GM19395 (cell line): ENCODE measurements at regions not wholly inside any gene's neighbourhood (a gene's known extent, or its start where the extent isn't known, plus 50 kb on each side); places are given as distances from the start of the nearest gene placed in this dataset.

ENCODE experiments used
- ATAC-seq: cut with Tn5 transposase; IDR thresholded peaks from one replicate; pipeline ENCODE4 v1.9.1; 2021; ENCODE audit warnings: mild to moderate bottlenecking, moderate library complexity; ENCODE audit not compliant: unreplicated experiment

GRCh38 chr10:128879030-128879429 is 588.0 kb upstream of the MGMT start:
- ATAC-seq: no peak

GRCh38 chr10:128879441-128880140 is 587.5 kb upstream of the MGMT start:
- ATAC-seq: no peak

- ATAC-seq: no peak
Observed at GRCh38 chr10:128880159-128880725, 586.8 kb upstream of the MGMT start.

GRCh38 chr10:128881086-128881485 is 586.0 kb upstream of the MGMT start:
- ATAC-seq: no peak

- no peak for ATAC-seq
Observed at GRCh38 chr10:128883231-128884032, 583.6 kb upstream of the MGMT start.

- no peak for ATAC-seq
Observed at GRCh38 chr10:128884033-128884425, 583.0 kb upstream of the MGMT start.

- ATAC-seq: no peak
Observed at GRCh38 chr10:128884496-128885072, 582.5 kb upstream of the MGMT start.

GRCh38 chr10:128885573-128886555 is 581.2 kb upstream of the MGMT start:
- ATAC-seq: no peak

- no peak for ATAC-seq
Observed at GRCh38 chr10:128887856-128888255, 579.2 kb upstream of the MGMT start.

GRCh38 chr10:128892005-128892404 is 575.0 kb upstream of the MGMT start:
- no peak for ATAC-seq

GRCh38 chr10:128894641-128895040 is 572.4 kb upstream of the MGMT start:
- ATAC-seq: no peak

GRCh38 chr10:128895473-128895872 is 571.6 kb upstream of the MGMT start:
- no peak for ATAC-seq

GRCh38 chr10:128896116-128896795 is 570.8 kb upstream of the MGMT start:
- no peak for ATAC-seq

- ATAC-seq: no peak
Observed at GRCh38 chr10:128896963-128897362, 570.1 kb upstream of the MGMT start.

- ATAC-seq: no peak
Observed at GRCh38 chr10:128897401-128898129, 569.5 kb upstream of the MGMT start.

- no peak for ATAC-seq
Observed at GRCh38 chr10:128898133-128898915, 568.7 kb upstream of the MGMT start.

GRCh38 chr10:128898916-128899195 is 568.2 kb upstream of the MGMT start:
- no peak for ATAC-seq

GRCh38 chr10:128900456-128900855 is 566.6 kb upstream of the MGMT start:
- ATAC-seq: no peak

GRCh38 chr10:128901236-128901635 is 565.8 kb upstream of the MGMT start:
- ATAC-seq: no peak
